ENCODE measurements at regions not wholly inside any gene's neighbourhood (a gene's known extent, or its start where the extent isn't known, plus 50 kb on each side); places are given as distances from the start of the nearest gene placed in this dataset.

DNA sequence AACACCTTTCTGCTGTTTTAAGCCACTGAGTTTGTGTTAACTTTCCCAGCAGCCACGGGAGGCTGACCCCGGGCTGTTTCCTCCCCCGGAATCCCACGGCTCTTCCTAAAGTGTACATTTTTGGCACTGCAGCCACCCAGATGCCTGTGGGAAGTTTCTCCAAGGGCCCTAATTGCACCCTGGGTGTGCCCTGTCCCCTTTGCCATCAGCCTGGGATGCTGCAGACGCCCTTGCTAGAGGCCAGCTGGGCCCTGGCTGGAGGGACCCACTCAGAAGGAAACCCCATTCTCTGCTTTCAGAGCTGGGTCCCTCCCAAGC is 883.3 kb downstream of the BRD1 start:
- H3K36me3 ChIP-seq (ENCODE audit: low read depth) = no peaks in the 10 kb centered on the region
- DNase-seq (ENCODE audit: low spot score) = no peak
- H3K4me1 ChIP-seq (ENCODE audit: insufficient read depth, poor library complexity, severe bottlenecking) = no peaks in the 10 kb centered on the region
- no peaks in the 10 kb centered on the region for H3K27me3 ChIP-seq (ENCODE audit: insufficient read depth, poor library complexity, severe bottlenecking)
- ATAC-seq (ENCODE audit: low read depth) = no peak
- H3K9me3 ChIP-seq (ENCODE audit: severe bottlenecking) = no peaks in the 10 kb centered on the region
- H3K4me3 ChIP-seq (ENCODE audit: severe bottlenecking) = no peak overlapping the region
- TF ChIP-seq, protein P1, sequence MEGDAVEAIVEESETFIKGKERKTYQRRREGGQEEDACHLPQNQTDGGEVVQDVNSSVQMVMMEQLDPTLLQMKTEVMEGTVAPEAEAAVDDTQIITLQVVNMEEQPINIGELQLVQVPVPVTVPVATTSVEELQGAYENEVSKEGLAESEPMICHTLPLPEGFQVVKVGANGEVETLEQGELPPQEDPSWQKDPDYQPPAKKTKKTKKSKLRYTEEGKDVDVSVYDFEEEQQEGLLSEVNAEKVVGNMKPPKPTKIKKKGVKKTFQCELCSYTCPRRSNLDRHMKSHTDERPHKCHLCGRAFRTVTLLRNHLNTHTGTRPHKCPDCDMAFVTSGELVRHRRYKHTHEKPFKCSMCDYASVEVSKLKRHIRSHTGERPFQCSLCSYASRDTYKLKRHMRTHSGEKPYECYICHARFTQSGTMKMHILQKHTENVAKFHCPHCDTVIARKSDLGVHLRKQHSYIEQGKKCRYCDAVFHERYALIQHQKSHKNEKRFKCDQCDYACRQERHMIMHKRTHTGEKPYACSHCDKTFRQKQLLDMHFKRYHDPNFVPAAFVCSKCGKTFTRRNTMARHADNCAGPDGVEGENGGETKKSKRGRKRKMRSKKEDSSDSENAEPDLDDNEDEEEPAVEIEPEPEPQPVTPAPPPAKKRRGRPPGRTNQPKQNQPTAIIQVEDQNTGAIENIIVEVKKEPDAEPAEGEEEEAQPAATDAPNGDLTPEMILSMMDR (IDR thresholded peaks at IDR 0.05; ENCODE audit: poor library complexity, severe bottlenecking) = no peak
- no peak overlapping the region for H3K27ac ChIP-seq (ENCODE audit: poor library complexity, severe bottlenecking)

DNA sequence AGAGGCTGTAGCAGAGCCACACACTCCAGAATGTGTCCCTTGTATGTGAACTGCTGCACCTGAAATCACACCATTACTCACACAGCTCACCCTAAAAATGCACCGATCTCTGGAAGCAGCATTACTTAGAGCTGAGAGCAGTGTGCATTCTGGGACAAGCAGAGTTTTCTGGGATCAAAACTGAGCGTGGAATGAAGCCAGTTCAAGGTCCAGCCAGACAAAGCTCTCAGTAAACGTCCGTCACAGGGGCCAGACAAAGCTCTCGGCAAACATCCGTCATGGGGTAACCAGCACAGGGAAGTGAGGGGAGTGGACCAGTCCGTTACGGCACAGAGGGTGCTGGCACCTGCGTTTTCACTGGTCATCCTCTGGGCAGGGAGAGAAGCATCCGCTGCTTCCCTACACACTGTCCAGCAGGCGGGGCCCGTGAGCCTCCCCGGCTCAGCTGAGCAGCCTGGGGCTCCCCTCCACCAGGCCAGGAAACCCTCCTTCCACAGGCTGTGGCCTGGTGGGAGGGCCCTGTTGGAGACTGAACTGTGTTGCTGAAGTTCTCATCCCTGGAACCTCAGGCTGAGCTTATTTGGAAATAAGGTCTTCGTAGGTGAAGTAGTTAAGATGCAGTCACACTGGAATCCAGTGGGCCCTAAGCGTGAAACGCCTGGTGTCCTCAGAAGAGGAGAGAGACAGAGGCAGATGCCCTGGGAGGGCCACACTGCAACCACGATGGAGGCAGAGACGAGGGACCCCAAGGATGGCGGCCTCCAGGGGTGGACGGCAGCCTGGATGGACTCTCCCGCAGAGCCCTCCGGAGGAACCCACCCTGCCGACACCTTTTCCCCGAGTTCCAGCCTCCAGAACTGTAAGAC is 883.9 kb downstream of the BRD1 start:
- no peaks in the 10 kb centered on the region for H3K36me3 ChIP-seq (ENCODE audit: low read depth)
- TF ChIP-seq, protein P1 (IDR thresholded peaks at IDR 0.05; ENCODE audit: poor library complexity, severe bottlenecking) = peak; percentile 31
- H3K27ac ChIP-seq (ENCODE audit: poor library complexity, severe bottlenecking) = no peak overlapping the region
- no peaks in the 10 kb centered on the region for H3K27me3 ChIP-seq (ENCODE audit: insufficient read depth, poor library complexity, severe bottlenecking)
- H3K4me3 ChIP-seq (ENCODE audit: severe bottlenecking) = no peak overlapping the region
- no peak for DNase-seq (ENCODE audit: low spot score)
- peak; percentile 62 for ATAC-seq (ENCODE audit: low read depth)
- H3K4me1 ChIP-seq (ENCODE audit: insufficient read depth, poor library complexity, severe bottlenecking) = no peaks in the 10 kb centered on the region
- no peaks in the 10 kb centered on the region for H3K9me3 ChIP-seq (ENCODE audit: severe bottlenecking)

DNA sequence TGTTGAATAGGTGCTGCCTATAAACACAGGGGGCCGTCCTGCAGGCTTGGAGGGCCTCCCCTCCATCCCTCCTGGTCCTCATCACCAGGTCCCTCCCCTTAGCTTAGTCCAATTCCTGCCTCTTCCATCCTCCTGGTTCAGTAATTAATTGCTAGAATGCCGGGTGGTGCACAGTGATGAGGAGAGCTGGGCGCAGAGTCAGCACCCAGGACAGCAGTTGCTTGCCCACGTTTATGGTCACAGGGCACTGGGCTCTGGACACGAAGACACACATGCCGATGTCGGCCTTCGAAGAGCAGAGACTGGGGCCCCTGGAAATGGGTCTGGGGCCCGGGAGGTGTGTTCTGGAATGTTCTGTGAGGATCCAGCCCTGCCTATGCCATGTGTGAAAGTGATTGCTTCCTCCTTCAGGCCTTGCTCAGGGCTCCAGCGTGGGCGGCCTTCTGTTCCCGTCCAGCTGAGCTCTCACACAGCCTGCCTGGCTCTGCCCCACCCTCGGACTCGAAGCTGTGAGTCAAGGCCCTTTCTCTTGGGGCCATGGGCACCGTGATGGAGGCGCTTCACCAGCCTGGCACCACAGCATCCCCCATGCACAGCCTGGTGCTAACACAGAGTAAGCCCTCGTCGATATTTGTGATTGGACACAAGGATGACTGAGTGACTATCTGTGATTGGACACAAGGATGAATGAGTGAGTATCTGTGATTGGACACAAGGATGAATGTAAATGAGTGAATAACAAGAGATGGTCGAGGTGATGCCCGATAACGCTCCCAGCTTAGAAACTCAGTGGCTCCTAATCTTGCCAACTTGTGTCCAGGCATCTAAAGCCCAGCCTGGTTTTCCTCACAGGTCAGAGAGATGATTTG is 884.7 kb downstream of the BRD1 start:
- Histone ChIP-seq H3K27me3 (ENCODE audit: insufficient read depth, poor library complexity, severe bottlenecking) (no peaks in the 10 kb centered on the region), H3K4me3 (ENCODE audit: severe bottlenecking) (no peak overlapping the region), H3K27ac (ENCODE audit: poor library complexity, severe bottlenecking) (no peak overlapping the region), H3K9me3 (ENCODE audit: severe bottlenecking) (no peaks in the 10 kb centered on the region), H3K4me1 (ENCODE audit: insufficient read depth, poor library complexity, severe bottlenecking) (no peaks in the 10 kb centered on the region), H3K36me3 (ENCODE audit: low read depth) (no peaks in the 10 kb centered on the region)
- ATAC-seq (ENCODE audit: low read depth) = no peak
- TF ChIP-seq, protein P1 (IDR thresholded peaks at IDR 0.05; ENCODE audit: poor library complexity, severe bottlenecking) = no peak
- no peak for DNase-seq (ENCODE audit: low spot score)

DNA sequence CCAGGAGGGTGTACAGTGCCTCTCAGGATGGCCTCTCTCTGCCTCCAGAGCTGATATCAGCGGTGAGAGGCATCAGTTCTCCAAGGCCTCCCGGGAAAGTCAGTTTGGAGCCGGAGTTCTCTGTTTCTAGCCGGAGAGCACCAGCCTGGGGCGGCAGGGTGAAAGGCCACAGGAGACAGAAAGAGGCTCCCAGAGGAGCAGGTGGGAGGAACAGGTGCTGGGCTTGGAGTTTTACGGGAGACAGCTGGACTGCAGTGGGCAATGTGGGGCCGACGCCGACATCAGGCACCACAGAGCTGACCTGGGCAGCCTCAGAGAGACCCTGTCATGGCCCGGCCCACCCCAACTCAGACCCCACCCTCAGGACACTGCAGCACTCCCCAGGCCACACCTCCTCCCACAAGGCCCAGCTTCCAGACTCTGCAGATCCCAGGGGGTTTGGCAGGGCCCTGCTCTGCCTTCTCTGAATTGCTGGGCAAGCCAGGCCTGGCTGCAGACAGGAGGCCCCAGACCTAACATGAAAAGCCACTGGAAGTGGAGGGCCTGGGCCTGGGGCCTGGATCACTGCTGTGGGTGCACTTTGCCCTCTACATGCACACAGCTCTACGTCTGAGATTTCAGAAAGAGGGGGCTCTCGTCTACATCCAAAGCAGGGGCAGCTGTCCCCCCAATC is 885.6 kb downstream of the BRD1 start:
- DNase-seq (ENCODE audit: low spot score) = no peak
- no peak for ATAC-seq (ENCODE audit: low read depth)
- TF ChIP-seq, protein P1 (IDR thresholded peaks at IDR 0.05; ENCODE audit: poor library complexity, severe bottlenecking) = no peak
- Histone ChIP-seq H3K4me3 (ENCODE audit: severe bottlenecking) (no peak overlapping the region), H3K27me3 (ENCODE audit: insufficient read depth, poor library complexity, severe bottlenecking) (no peaks in the 10 kb centered on the region), H3K36me3 (ENCODE audit: low read depth) (no peaks in the 10 kb centered on the region), H3K27ac (ENCODE audit: poor library complexity, severe bottlenecking) (no peak overlapping the region), H3K9me3 (ENCODE audit: severe bottlenecking) (no peaks in the 10 kb centered on the region), H3K4me1 (ENCODE audit: insufficient read depth, poor library complexity, severe bottlenecking) (no peaks in the 10 kb centered on the region)
